Small intestine (tissue), 7 donors: ENCODE measurements at regions not wholly inside any gene's neighbourhood (a gene's known extent, or its start where the extent isn't known, plus 50 kb on each side); places are given as distances from the start of the nearest gene placed in this dataset.
A peak's percentile ranks its signal among the peaks of the same experiment; 100 is the strongest.

Experiments used
- DNase-seq, 2 donors: peaks; one replicate each; pipeline versions ENCODE4 v3.0.0 to v3.0.0-alpha.2; 2013
- FAIRE-seq: peaks from 2 replicates; lab custom pipeline; 2012; peaks lifted over from hg19 to GRCh38; lab: Jason Lieb, UNC
- H3K27ac ChIP-seq, 3 donors: one replicate each; pipeline ENCODE4 v1.5.1; 2013; ENCODE audit warnings: low read length in 2 of 3, mild to moderate bottlenecking in 2 of 3, control low read depth in 1 of 3, inconsistent platforms in 1 of 3, low read depth in 1 of 3, moderate library complexity in 1 of 3
- H3K27me3 ChIP-seq, 3 donors: one replicate each; pipeline ENCODE4 v1.6.1; 2013; ENCODE audit warnings: low read length in 3 of 3, inconsistent platforms in 1 of 3; ENCODE audit not compliant: control insufficient read depth in 3 of 3, insufficient read depth in 3 of 3
- H3K36me3 ChIP-seq, 3 donors: one replicate each; pipeline ENCODE4 v1.6.1; 2013; ENCODE audit warnings: low read length in 3 of 3, inconsistent platforms in 1 of 3, low read depth in 1 of 3, mild to moderate bottlenecking in 1 of 3, moderate library complexity in 1 of 3; ENCODE audit not compliant: control insufficient read depth in 3 of 3, insufficient read depth in 2 of 3
- H3K4me1 ChIP-seq, 3 donors: one replicate each; pipeline ENCODE4 v1.6.1; 2013; ENCODE audit warnings: low read length in 2 of 3, inconsistent platforms in 1 of 3, low read depth in 1 of 3, mild to moderate bottlenecking in 1 of 3, moderate library complexity in 1 of 3; ENCODE audit not compliant: control insufficient read depth in 3 of 3, insufficient read depth in 2 of 3
- H3K4me3 ChIP-seq, 3 donors: one replicate each; pipeline ENCODE4 v1.5.1; 2013; ENCODE audit warnings: low read length in 3 of 3, control low read depth in 1 of 3, inconsistent platforms in 1 of 3, low read depth in 1 of 3, mild to moderate bottlenecking in 1 of 3, moderate library complexity in 1 of 3
- H3K9me3 ChIP-seq, 2 donors: one replicate each; pipeline ENCODE4 v1.6.1; 2013; ENCODE audit warnings: low read depth in 1 of 2, low read length in 1 of 2; ENCODE audit not compliant: control insufficient read depth in 2 of 2, insufficient read depth in 1 of 2
- WGBS, 3 donors: extraction: QIAGEN DNeasy Blood & Tissue Kit; methylation state at CpG; one replicate each; pipeline ENCODE4 v1.1.7; 2013; 5-methylcytosine and 5-hydroxymethylcytosine counted together
- donor health status: healthy with polysubstance abuse.
- donor health status: control.
- donor health status: control.
- donor health status: Bipolar disorder and iron deficiency.
- donor health status: healthy.

DNA sequence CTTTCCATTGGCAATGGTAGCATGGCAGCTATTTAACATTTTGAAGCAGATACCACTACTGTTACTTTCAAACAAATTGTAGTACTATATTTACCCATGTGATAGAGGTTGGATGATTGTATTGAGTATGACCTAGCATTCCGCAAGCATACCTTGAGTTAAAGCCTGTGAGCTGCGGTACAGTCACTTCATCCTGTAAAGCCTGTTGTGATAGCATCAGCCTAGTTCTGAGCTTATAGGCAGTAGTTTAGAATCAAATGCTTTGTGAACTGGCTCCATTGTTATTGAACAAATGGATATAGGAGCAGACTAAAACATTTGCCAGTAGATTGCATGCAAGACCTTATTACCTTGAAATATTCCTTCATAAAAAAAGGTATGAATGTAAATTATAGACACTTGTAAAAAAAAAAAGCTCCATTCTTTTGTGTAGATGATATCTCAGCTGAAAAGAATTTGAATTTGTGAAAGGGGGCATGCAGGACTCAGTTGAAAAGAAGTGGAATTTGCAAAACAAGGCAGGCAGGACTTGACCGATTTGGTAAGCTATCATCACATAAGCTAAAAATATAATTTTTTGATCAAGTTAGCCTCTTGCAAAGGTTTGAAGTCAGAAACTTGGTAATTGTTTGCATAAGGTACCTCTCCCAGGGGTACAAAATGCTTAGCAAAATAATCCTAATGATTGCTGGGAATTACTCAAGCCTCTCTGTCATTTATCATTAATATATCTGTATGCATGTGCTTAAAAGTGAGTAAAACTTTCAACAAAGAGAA is 138.5 kb upstream of the ITGA4 start:
- H3K4me3 ChIP-seq: no peak overlapping the region
- DNase-seq: no peak
- no peaks in the 10 kb centered on the region for H3K9me3 ChIP-seq
- H3K36me3 ChIP-seq: no peaks in the 10 kb centered on the region
- H3K27ac ChIP-seq: no peak overlapping the region
- no peaks in the 10 kb centered on the region for H3K27me3 ChIP-seq
- FAIRE-seq: no peak
- no peaks in the 10 kb centered on the region for H3K4me1 ChIP-seq
- WGBS, 3 donors: 94 to 96% (median 95%) methylated on average over 3 of the region's 3 CpGs

DNA sequence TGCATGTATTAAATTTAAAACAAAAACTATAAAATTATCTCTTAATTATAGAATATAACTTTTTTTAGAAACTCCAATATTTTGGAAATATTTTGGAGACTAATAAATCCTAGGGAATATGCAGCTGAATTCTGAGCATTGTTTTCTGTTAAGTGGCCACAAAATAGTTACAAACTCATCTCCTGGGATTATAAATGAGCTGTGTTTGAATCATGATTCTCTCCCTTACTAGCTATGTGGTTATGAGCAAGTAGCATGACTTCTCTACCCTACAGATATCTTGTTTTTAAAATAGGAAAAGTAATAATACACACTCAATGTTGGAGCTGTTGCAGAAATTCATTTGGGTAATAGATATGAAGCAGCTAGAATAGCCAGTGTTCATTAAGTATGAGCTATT is 137.9 kb upstream of the ITGA4 start:
- no peak for FAIRE-seq
- Histone ChIP-seq H3K36me3 (no peaks in the 10 kb centered on the region), H3K27me3 (no peaks in the 10 kb centered on the region), H3K4me1 (no peaks in the 10 kb centered on the region), H3K4me3 (no peak overlapping the region), H3K27ac (no peak overlapping the region), H3K9me3 (no peaks in the 10 kb centered on the region)
- DNase-seq: no peak

DNA sequence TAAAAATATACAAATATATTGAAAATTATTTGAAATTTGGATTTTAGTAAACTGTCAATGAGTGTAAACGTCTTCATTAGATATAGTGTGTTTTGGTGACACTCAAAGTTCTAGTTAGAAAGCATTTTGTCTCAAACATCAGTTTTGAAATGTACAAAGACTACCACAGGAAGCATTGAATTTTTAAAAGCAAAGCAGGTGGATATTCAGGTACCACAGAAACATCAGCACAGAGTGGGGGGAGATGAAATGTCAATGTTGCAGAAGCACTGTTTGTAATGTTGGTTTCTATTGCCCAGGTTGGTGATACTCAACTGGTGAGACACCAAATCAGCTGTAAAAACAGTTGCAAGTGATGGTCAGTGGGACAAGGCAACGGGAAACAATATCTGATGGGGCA is 136.5 kb upstream of the ITGA4 start:
- no peaks in the 10 kb centered on the region for H3K4me1 ChIP-seq
- H3K27me3 ChIP-seq: no peaks in the 10 kb centered on the region
- H3K9me3 ChIP-seq: no peaks in the 10 kb centered on the region
- no peak overlapping the region for H3K27ac ChIP-seq
- 75 to 86% (median 83%) methylated on average over 2 of the region's 2 CpGs for WGBS, 3 donors
- H3K36me3 ChIP-seq: no peaks in the 10 kb centered on the region
- no peak for FAIRE-seq
- H3K4me3 ChIP-seq: no peak overlapping the region
- DNase-seq: no peak

DNA sequence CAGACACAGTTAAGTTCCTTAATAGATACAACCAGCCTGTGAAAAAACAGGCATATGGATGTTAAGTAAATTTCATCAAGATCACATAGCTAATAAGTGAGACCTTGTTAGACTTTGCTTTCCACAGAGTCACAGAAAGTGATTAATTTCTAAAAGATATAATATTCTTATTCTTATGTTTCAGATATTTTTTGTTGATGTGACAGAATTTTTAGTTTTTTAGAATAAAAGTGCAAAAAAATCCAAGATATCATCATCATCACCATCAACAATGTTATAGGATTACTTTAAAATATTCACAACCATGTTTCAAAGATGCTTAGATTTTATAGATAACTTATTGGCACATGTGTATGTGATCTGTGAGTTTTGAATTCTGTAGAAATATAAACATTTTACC is 132.3 kb upstream of the ITGA4 start:
- no peak overlapping the region for H3K4me3 ChIP-seq
- no peaks in the 10 kb centered on the region for H3K36me3 ChIP-seq
- no peaks in the 10 kb centered on the region for H3K9me3 ChIP-seq
- no peaks in the 10 kb centered on the region for H3K4me1 ChIP-seq
- DNase-seq (no peak), FAIRE-seq (peak; percentile 71)
- no peak overlapping the region for H3K27ac ChIP-seq
- no peaks in the 10 kb centered on the region for H3K27me3 ChIP-seq

DNA sequence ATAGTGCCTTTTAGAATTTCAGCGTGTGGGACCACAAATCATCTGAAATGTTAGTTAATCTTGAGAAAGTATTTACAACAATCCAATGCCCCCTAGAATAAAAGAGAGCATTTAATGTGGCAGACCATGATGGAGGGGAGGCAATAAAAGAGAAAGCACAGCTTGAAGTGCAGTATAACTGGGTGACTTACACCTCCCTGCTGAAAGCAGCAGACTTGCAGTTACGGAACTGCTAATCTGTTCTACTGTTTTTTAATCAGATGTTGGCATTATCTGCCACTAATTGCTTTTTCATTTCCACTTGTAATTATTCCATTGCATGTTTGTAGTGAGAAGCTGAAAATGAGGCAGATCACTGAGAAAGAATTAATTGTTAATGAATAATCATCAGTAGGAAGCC is 130.5 kb upstream of the ITGA4 start:
- Histone ChIP-seq H3K4me3 (no peak overlapping the region), H3K27ac (no peak overlapping the region), H3K36me3 (no peaks in the 10 kb centered on the region), H3K4me1 (no peaks in the 10 kb centered on the region), H3K9me3 (no peaks in the 10 kb centered on the region), H3K27me3 (no peaks in the 10 kb centered on the region)
- DNase-seq: no peak
- FAIRE-seq: no peak
- WGBS, 3 donors: 58 to 73% (median 67%) methylated on average over 2 of the region's 2 CpGs

DNA sequence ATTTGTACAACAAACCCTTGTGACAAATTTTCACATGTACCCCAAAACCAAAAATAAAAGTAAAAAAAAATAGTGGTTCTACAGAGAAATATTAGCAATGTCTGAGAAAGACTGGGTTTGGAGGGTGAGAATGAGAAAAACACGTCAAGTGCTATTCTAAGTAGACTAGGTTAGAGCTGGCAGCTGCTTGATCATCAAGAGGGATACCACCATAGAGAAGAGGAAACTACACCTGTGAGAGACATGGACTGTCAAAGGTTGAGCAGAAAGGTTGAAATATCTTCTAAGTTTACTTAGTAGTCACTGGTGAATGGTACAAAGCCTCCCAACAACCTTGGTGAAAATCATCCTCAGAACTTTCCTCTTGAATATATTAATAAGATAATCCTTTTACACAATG is 126.9 kb upstream of the ITGA4 start:
- no peaks in the 10 kb centered on the region for H3K27me3 ChIP-seq
- DNase-seq (no peak), FAIRE-seq (no peak)
- WGBS, 3 donors: 89 to 94% (median 92%) methylated on average over 1 of the region's 1 CpG
- H3K27ac ChIP-seq: no peak overlapping the region
- H3K9me3 ChIP-seq: no peaks in the 10 kb centered on the region
- no peak overlapping the region for H3K4me3 ChIP-seq
- H3K4me1 ChIP-seq: no peaks in the 10 kb centered on the region
- H3K36me3 ChIP-seq: no peaks in the 10 kb centered on the region

DNA sequence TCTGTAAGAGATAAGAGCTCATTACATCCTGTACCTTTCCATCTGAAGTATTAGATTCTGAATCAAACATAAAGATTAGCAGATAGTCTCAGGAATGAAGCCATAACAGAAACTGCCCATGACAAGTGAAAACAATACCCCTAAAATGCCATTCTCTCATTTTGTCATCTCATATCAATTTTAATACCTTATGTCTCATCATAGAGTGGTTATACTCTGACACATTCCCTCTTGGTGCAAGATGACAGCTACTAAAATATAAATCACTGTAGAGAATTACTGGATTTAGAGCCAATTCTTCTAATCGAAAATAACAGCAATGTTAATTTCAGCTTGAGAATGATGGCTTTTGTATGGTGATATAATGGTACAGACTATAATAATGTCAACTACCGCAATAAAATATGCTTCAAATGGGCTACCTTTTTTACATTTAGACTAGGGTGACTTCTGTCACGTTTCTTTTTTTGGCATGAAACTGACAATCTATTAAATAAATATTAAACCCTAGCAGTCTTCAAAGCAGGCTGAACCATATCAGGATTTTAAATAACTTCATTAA is 125.1 kb upstream of the ITGA4 start:
- DNase-seq (no peak), FAIRE-seq (no peak)
- 59 to 74% (median 67%) methylated on average over 3 of the region's 3 CpGs for WGBS, 3 donors
- no peaks in the 10 kb centered on the region for H3K36me3 ChIP-seq
- H3K9me3 ChIP-seq: no peaks in the 10 kb centered on the region
- no peak overlapping the region for H3K4me3 ChIP-seq
- H3K27me3 ChIP-seq: no peaks in the 10 kb centered on the region
- no peaks in the 10 kb centered on the region for H3K4me1 ChIP-seq
- H3K27ac ChIP-seq: no peak overlapping the region

DNA sequence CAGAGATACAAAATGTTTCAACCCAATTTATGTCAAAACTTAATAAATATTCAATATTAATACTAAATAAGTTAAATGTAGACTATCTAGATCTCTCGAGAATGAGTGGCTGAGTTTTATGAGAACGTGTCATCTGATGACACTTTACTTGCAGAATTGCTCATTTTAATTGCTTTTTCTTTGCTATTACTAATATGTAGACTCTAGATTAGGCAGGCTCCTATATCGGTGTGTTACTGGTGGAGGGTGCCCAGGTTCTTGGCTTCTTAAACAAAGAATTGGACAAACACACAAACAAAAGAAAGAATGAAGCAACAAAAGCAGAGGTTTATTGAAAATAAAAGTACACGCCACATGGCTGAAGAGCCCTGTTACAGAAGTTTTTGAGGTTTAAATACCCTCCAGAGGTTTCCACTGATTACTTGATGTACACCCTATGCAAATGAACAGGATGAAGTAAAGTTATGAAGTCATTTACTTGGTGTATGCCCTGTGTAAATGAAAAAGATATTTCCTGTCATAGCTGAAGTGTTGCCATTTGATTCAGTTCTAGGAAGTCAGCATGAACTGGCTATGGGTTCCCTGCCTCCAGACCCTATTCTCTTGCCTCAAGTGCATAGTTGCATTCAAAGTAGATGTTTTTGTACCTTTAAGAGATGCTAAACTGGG is 122.9 kb upstream of the ITGA4 start:
- Histone ChIP-seq H3K4me3 (no peak overlapping the region), H3K36me3 (no peaks in the 10 kb centered on the region), H3K4me1 (no peaks in the 10 kb centered on the region), H3K27me3 (no peaks in the 10 kb centered on the region), H3K9me3 (no peaks in the 10 kb centered on the region), H3K27ac (no peak overlapping the region)
- DNase-seq: no peak
- no peak for FAIRE-seq
- 65 to 85% (median 74%) methylated on average over 4 of the region's 4 CpGs for WGBS, 3 donors
